Brain microvascular endothelial cell (primary cell): ENCODE measurements at regions not wholly inside any gene's neighbourhood (a gene's known extent, or its start where the extent isn't known, plus 50 kb on each side); places are given as distances from the start of the nearest gene placed in this dataset.

Experiments
- DNase-seq: peaks from one replicate; pipeline ENCODE4 v3.0.0-alpha.2; 2020
- H3K27ac ChIP-seq: fragments of 250-450 bp; sonication (Bioruptor Pico); 2 replicates; pipeline ENCODE4 v1.5.1; 2020; ENCODE audit warnings: mild to moderate bottlenecking, moderate library complexity
- H3K27me3 ChIP-seq: fragments of 250-450 bp; sonication (Bioruptor Pico); replicated peaks from 2 replicates; pipeline ENCODE4 v1.5.1; 2020; ENCODE audit warnings: mild to moderate bottlenecking
- H3K36me3 ChIP-seq: fragments of 250-450 bp; sonication (Bioruptor Pico); replicated peaks from 2 replicates; pipeline ENCODE4 v1.5.1; 2020; ENCODE audit warnings: mild to moderate bottlenecking
- H3K4me3 ChIP-seq: 2 replicates; pipeline ENCODE4 v1.5.1; 2011; ENCODE audit warnings: low read depth, mild to moderate bottlenecking, control low read depth, low read length, moderate library complexity
- CTCF ChIP-seq: IDR thresholded peaks from 2 replicates; pipeline ENCODE4 v1.5.1; 2011; ENCODE audit warnings: low read depth, mild to moderate bottlenecking, moderate library complexity, low read length, control low read depth, inconsistent platforms; ENCODE audit errors: missing control alignments
- in situ Hi-C: cut with HindIII; loops from 2 replicates; pipeline ENCODE4 v1.10.0; 2017; ENCODE audit warnings: low sequenced_read_pairs, low pct_ligation_motif_present

- H3K36me3 ChIP-seq = no peaks in the 10 kb centered on the region
- H3K27ac ChIP-seq = no peak overlapping the region
- no peak for TF ChIP-seq CTCF
- H3K27me3 ChIP-seq = no peaks in the 10 kb centered on the region
- in situ Hi-C loops = no loop called here
- H3K4me3 ChIP-seq = no peak overlapping the region
- DNase-seq = no peak
Measured at GRCh38 chr2:21294446-21294845, 170.7 kb downstream of the TDRD15 start.

- DNase-seq = no peak
- Histone ChIP-seq H3K27ac (no peak overlapping the region), H3K27me3 (no peaks in the 10 kb centered on the region), H3K36me3 (no peaks in the 10 kb centered on the region), H3K4me3 (no peak overlapping the region)
- in situ Hi-C loops = no loop called here
- no peak for TF ChIP-seq CTCF
Measured at GRCh38 chr2:21299411-21299810, 175.6 kb downstream of the TDRD15 start.

- no peak for DNase-seq
- Histone ChIP-seq H3K27ac (no peak overlapping the region), H3K27me3 (no peaks in the 10 kb centered on the region), H3K4me3 (no peak overlapping the region), H3K36me3 (no peaks in the 10 kb centered on the region)
- in situ Hi-C loops = no loop called here
- TF ChIP-seq CTCF = no peak
Measured at GRCh38 chr2:21301871-21302455, 178.2 kb downstream of the TDRD15 start.

- Histone ChIP-seq H3K4me3 (no peak overlapping the region), H3K27ac (no peak overlapping the region), H3K27me3 (no peaks in the 10 kb centered on the region), H3K36me3 (no peaks in the 10 kb centered on the region)
- no peak for TF ChIP-seq CTCF
- in situ Hi-C loops = no loop called here
- no peak for DNase-seq
Measured at GRCh38 chr2:21303876-21304275, 180.1 kb downstream of the TDRD15 start.

GRCh38 chr2:21305581-21305980, 181.8 kb downstream of the TDRD15 start:
- Histone ChIP-seq H3K4me3 (no peak overlapping the region), H3K27ac (no peak overlapping the region), H3K36me3 (no peaks in the 10 kb centered on the region), H3K27me3 (no peaks in the 10 kb centered on the region)
- in situ Hi-C loops = no loop called here
- DNase-seq = no peak
- no peak for TF ChIP-seq CTCF

- TF ChIP-seq CTCF = no peak
- Histone ChIP-seq H3K27me3 (no peaks in the 10 kb centered on the region), H3K36me3 (no peaks in the 10 kb centered on the region), H3K27ac (no peak overlapping the region), H3K4me3 (no peak overlapping the region)
- DNase-seq = no peak
- in situ Hi-C loops = no loop called here
Measured at GRCh38 chr2:21306235-21306634, 182.5 kb downstream of the TDRD15 start.
